ENCODE measurements at regions not wholly inside any gene's neighbourhood (a gene's known extent, or its start where the extent isn't known, plus 50 kb on each side); places are given as distances from the start of the nearest gene placed in this dataset.
A peak's percentile ranks its signal among the peaks of the same experiment; 100 is the strongest.
"Not testable (repeated sequence)": the region's sequence is repeated elsewhere in the genome, so short reads cannot be mapped to it uniquely, and the experiment has no call there.

- H3K27ac ChIP-seq: not testable (repeated sequence)
These were observed 120.7 kb upstream of the DEFB108B start for GRCh38 chr11:71712350-71712749.

DNA sequence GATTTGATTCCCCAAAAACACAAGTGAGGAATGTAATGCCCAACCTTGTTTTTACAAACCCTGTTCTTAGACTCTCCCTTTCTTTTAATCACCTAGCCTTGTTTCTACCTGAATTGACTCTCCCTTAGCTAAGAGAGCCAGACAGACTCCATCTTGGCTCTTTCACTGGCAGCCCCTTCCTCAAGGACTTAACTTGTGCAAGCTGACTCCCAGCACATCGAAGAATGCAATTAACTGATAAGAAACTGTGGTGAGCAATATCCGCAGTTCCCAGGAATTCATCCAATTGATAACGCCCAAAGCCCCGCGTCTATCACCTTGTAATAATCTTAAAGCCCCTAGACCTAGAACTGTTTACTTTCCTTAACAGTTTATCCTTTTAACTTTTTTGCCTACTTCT lies 120.2 kb upstream of the DEFB108B start:
- H3K27ac ChIP-seq: not testable (repeated sequence)

DNA sequence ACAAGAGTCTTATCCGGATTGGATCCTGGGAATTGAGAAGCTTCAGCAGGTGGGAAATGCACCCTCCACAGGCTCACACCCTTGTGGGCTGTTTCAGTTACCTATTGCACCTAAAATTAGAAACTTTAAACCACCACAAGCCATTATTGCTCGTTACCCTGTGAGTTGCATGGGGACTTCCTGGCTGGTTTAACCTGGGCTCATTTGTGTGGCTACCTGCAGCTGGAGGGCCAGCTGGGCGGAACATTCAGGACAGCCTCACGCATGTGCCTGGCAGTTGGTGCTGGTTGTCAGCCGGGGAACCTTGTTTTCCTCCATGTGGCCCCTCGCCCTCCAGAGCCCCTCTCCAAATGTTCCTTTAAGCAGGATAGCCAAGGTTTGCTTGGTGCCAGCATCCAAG lies 118.5 kb upstream of the DEFB108B start:
- not testable (repeated sequence) for H3K27ac ChIP-seq

DNA sequence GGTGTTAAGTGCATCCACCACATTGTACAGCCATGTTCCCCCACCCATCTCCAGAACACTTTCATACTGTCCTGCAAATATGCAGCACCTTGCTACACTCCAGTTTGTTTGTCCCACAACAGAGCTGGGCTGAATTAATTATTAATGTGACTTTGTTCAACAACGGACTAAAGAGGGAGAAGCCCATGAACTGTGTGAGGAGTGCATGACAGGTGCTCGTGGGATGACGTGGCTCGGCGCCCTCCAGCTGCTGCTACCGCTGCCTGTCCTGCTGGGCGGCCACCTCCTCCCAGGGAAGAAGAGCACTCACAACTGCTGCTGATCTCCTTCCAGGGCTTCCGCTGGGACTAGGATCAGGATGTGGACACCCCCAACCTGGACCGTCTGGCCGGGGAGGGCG lies 111.2 kb upstream of the DEFB108B start:
- not testable (repeated sequence) for H3K27ac ChIP-seq

- H3K27ac ChIP-seq: not testable (repeated sequence)
These were observed 109.0 kb upstream of the DEFB108B start for GRCh38 chr11:71723991-71724390.

DNA sequence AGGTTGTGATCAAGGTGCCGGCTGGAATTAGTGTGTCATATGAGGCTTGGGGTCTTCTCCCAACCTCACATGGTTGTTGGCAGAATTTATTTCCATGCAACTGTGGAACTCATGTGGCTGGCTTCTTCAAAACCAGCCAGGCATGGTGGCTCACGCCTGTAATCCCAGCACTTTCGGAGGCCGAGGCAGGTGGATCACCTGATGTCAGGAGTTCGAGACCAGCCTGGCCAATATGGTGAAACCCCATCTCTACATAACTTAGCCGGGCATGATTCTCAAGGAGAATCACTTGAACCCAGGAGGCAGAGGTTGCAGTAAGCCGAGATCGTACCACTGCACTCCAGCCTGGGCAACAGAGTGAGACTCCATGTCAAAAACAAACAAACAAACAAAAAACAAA lies 102.3 kb upstream of the DEFB108B start:
- H3K27ac ChIP-seq: not testable (repeated sequence)

GRCh38 chr11:71734368-71734767 lies 98.6 kb upstream of the DEFB108B start:
- not testable (repeated sequence) for H3K27ac ChIP-seq
- TF ChIP-seq, protein P1, sequence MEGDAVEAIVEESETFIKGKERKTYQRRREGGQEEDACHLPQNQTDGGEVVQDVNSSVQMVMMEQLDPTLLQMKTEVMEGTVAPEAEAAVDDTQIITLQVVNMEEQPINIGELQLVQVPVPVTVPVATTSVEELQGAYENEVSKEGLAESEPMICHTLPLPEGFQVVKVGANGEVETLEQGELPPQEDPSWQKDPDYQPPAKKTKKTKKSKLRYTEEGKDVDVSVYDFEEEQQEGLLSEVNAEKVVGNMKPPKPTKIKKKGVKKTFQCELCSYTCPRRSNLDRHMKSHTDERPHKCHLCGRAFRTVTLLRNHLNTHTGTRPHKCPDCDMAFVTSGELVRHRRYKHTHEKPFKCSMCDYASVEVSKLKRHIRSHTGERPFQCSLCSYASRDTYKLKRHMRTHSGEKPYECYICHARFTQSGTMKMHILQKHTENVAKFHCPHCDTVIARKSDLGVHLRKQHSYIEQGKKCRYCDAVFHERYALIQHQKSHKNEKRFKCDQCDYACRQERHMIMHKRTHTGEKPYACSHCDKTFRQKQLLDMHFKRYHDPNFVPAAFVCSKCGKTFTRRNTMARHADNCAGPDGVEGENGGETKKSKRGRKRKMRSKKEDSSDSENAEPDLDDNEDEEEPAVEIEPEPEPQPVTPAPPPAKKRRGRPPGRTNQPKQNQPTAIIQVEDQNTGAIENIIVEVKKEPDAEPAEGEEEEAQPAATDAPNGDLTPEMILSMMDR (conservative IDR thresholded peaks at IDR 0.05): 0 out of 2 replicates have a peak, but pooled peaks have one; percentile 11

DNA sequence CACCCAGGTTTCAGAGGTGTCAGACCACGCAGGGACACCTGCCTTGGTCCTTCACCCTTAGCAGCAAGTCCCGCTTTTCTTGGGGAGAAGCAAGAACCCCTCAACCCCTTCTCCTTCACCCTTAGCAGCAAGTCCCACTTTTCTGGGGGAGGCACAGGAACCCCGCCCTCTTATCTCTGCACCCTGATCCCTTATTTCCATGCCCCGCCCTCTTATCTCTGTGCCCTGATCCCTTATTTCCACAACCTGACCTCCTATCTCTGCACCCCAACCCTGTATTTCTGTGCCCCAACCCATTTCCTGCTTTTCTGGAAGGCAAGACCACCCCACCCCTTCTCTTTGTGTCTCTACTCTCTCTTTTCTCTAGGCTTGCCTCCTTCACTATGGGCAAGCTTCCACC lies 94.7 kb upstream of the DEFB108B start:
- not testable (repeated sequence) for H3K27ac ChIP-seq

DNA sequence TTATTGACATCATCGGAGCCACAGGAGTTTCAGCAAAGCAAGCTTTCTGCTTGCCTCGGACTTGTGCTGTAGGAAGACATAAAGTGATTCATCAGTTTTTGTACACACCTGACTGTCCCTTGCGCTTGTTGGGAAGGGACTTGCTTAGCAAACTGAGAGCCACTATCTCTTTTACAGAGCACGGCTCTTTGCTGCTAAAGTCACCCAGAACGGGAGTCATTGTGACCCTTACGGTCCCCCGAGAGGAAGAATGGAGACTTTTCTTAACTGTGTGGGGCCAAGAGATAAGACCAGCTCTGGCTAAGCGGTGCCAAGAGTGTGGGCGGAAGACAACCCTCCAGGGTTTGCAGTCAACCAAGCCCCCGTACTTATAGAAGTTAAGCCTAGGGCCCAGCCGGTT lies 89.6 kb upstream of the DEFB108B start:
- H3K27ac ChIP-seq: not testable (repeated sequence)

GRCh38 chr11:71745656-71746055 lies 87.3 kb upstream of the DEFB108B start:
- H3K27ac ChIP-seq: peak overlapping the region; percentile 82

DNA sequence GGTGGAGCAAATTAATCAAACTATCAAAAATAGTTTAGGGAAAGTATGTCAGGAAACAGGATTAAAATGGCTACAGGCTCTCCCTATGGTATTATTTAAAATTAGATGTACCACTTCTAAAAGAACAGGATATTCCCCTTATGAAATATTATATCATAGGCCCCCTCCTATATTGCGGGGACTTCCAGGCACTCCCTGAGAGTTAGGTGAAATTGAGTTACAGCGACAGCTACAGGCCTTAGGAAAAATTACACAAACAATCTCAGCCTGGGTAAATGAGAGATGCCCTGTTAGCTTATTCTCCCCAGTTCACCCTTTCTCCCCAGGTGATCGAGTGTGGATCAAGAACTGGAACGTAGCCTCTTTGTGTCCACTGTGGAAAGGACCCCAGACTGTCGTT lies 86.7 kb upstream of the DEFB108B start:
- H3K27ac ChIP-seq: peak overlapping the region; percentile 82
- TF ChIP-seq, protein P1 (conservative IDR thresholded peaks at IDR 0.05): peak; percentile 77

DNA sequence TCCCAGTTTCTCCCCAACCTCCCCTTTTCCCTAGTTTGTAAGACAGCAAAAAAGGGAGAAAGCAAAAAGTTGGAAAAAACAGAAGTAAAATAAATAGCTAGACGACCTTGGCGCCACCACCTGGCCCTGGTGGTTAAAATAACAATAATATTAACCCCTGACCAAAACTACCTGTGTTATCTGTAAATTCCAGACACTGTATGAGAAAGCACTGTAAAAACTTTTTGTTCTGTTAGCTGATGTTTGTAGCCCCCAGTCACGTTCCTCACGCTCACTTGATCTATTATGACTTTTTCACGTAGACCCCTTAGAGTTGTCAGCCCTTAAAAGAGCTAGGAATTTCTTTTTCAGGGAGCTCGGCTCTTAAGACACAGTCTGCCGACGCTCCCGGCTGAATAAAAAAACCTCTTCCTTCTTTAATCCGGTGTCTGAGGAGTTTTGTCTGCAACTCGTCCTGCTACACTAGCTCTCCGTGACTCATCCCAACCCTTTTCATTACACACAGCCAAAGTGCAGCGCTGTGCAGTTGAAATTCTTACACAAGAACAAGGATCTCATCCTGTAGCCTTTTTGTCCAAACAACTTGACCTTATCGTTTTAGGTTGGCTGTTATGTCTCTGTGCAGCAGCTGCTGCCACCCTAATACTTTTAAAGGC lies 83.9 kb upstream of the DEFB108B start:
- not testable (repeated sequence) for H3K27ac ChIP-seq
- TF ChIP-seq, protein P1 (conservative IDR thresholded peaks at IDR 0.05): peak; percentile 51

DNA sequence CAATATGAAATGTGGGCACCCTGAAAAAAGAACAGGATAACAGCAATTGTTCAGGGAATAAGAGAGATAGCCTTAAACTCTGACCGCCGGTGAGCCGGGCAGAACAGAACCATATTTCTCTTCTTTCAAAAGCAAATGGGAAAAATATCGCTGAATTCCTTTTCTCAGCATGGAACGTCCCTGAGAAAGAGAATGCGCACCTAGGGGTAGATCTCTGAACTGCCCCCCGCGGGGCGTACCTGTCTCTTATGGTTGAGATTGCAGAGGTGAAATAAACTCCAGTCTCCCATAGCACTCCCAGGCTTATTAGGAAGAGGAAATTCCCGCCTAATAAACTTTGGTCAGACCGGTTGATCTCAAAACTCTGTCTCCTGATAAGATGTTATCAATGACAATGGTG lies 82.1 kb upstream of the DEFB108B start:
- H3K27ac ChIP-seq: peak overlapping the region; percentile 13; the same call in 1 of the 2 replicates
- TF ChIP-seq, protein P1 (conservative IDR thresholded peaks at IDR 0.05): peak; percentile 26

DNA sequence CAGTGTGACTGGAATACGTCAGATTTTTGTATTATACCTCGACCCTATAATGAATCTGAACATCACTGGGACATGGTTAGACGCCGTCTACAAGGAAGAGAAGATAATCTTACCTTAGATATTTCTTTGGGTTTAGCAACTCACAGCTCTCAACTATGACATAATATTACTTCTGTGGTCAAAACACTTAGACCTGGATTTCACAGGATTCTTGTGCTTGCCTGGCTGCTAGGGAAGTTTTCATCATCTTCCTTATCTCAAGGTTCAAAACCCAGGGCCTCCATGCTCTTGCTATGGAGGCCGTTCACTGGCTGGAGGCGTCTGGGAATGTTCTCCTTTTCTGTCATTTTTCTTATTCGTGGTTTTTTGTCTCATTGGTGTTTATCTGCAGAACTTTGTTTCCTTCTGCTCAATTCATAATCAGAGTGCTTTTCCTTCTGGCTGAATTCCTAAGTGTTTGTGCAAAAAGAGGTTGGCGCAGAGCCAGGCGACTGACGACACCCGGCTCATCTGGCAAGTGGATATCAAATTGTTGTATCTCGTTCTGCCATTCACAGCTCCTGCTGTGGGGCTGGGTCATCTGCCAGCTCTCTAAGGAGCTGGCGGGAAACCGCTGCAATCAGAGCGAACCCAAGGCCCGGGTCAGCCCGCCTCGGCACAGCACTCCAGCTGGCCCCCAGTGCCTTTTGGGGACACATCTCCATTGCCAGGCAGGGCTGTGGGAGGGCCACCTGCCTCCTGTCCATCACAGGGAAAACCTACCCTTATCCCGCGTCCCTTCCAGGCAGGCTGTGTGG lies 68.1 kb upstream of the DEFB108B start:
- peak overlapping the region; percentile 22; the same call in 1 of the 2 replicates for H3K27ac ChIP-seq

GRCh38 chr11:71767016-71767415 lies 66.0 kb upstream of the DEFB108B start:
- not testable (repeated sequence) for H3K27ac ChIP-seq

DNA sequence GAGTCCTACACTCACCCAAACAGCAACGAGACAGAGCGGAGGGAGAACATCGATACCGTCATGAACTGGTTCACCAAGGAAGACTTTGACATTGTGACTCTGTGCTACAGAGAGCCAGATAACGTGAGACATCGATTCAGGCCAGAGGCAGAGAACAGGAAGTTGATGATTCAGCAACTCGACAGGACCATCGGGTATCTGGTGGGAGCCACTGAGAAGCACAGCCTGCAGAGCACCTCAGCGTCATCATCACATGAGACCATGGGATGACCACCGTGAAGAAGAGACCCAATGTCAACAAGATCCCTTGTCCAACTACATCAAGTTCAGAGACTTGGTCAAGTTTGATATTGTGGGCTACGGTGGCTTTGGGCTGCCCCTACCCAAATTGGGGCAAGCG lies 60.8 kb upstream of the DEFB108B start:
- not testable (repeated sequence) for H3K27ac ChIP-seq
